Pancreas (tissue), 10 donors: ENCODE measurements at regions not wholly inside any gene's neighbourhood (a gene's known extent, or its start where the extent isn't known, plus 50 kb on each side); places are given as distances from the start of the nearest gene placed in this dataset.

ENCODE experiments used
- ATAC-seq, 4 donors: fragments of 200-7000 bp; cut with Tn5 transposase; one replicate each; pipeline versions ENCODE4 v1.8.0 to v1.9.1; 2020; ENCODE audit warnings: mild to moderate bottlenecking in 4 of 4, moderate library complexity in 4 of 4
- DNase-seq, 6 donors: peaks; one replicate each; pipeline ENCODE4 v3.0.0-alpha.2; 2020
- FAIRE-seq: peaks from 2 replicates; lab custom pipeline; 2012; peaks lifted over from hg19 to GRCh38; lab: Jason Lieb, UNC
- H3K27ac ChIP-seq, 4 donors: fragments of 200-600 bp; sonication (generic); 1 replicate in 3 of 4; 2 replicates in 1 of 4; pipeline versions ENCODE4 v1.5.0 to v1.8.0; 2020
- H3K27me3 ChIP-seq, 4 donors: fragments of 200-600 bp; one replicate each; pipeline ENCODE4 v1.8.0; 2021
- H3K36me3 ChIP-seq, 3 donors: fragments of 200-600 bp; sonication (generic) in 1 of 3; one replicate each; pipeline versions ENCODE4 v1.5.0 to v1.8.0; 2020 to 2021
- H3K4me1 ChIP-seq, 3 donors: fragments of 200-600 bp; one replicate each; pipeline ENCODE4 v1.8.0; 2021
- H3K4me3 ChIP-seq, 4 donors: fragments of 200-600 bp; sonication (generic) in 2 of 4; one replicate each; pipeline versions ENCODE4 v1.5.0 to v1.8.0; 2020 to 2021
- H3K9me3 ChIP-seq, 4 donors: fragments of 200-600 bp; one replicate each; pipeline ENCODE4 v1.8.0; 2021
- WGBS, 2 donors: extraction: QIAGEN DNeasy Blood & Tissue Kit; methylation state at CpG; one replicate each; pipeline ENCODE4 v1.1.7; 2013; 5-methylcytosine and 5-hydroxymethylcytosine counted together
- intact Hi-C, 3 donors: fragments of 100-400 bp; cut with DNase I; formaldehyde crosslinking; loops; one replicate each; pipeline versions ENCODE4 v1.11.1 to v1.14.2; 2022
- TF ChIP-seq, protein P1 (sequence below), 4 donors: fragments of 200-600 bp; sonication (generic) in 3 of 4; IDR thresholded peaks; one replicate each; pipeline versions ENCODE4 v1.5.0 to v1.8.0; 2021; ENCODE audit warnings: antibody characterized with exemption in 4 of 4
- donor health status: healthy with polysubstance abuse.
- donor health status: DM: no; HTN: no; CAD: no; lungs with moderate emphysema.
- donor health status: DM: no; HTN: no; CAD: no.
- donor health status: control.
- donor health status: control.
- donor health status: Bipolar disorder and iron deficiency.
- donor health status: DM: yes; HTN: yes; CAD: no.
- donor health status: DM: no; HTN: no; CAD: no.
- donor health status: DM: no; HTN: no; CAD: no.
- donor health status: DM: yes; HTN: yes; CAD: no.

DNA sequence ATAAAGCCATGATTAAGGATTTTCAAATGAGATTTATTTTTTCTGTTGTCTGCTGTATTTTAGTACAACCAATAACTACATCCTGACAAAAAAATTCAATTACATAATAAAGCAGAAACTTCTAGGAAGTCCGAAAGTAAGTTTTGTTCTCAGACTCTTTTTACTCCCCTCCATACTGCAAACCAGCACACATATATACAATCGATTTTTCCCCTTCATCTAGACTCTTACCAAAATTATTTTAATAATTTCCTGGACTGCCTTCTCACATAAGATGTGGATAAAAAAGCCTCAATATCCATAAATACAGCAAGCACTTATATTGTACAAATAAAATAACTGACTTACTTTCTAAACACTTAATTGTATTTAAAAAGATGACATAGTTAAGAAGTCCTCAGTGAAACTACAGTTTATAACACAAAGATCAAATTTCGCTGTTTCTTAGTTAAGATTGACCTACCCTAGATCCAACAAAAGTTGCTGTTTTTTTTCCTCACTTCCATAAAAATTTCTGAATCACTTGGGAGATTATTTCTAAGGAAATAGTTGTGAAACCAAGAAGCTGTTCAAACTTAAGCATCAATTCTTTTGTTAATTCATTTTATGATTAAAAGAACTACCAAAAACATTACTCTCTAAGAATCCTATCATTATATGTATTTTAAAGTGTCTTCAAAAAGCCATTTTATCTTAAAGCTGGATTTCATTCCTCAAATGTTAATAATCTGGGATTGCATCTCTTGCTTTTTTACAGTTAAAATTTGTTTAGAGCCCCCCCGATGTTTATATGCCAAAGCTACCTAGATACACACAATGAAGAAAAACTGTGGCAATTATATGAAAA is 74.7 kb upstream of the IFNE start:
- ATAC-seq = no peak

DNA sequence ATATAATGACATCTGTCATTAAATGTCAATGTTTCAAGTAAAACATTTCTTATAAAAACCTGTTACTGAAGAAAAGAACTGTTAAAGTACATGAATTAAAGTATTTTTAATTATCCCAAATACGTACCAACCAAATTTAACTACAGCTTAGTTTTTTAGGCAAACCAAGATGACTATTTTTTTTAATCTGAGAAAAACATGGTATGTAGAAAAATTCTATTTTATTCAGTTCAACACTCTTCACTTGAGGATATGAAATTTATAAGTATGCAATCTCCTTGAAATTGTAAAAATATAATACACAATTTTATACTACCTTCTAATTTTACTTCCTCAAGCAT is 75.3 kb upstream of the IFNE start:
- peaks cover 0 to 6% (median 5%) of the 10 kb centered on the region in 3 donors for H3K4me1 ChIP-seq
- ATAC-seq (no peak), DNase-seq (no peak), FAIRE-seq (no peak)
- intact Hi-C loops = no loop called here
- no peak overlapping the region for H3K4me3 ChIP-seq
- TF ChIP-seq, protein P1, sequence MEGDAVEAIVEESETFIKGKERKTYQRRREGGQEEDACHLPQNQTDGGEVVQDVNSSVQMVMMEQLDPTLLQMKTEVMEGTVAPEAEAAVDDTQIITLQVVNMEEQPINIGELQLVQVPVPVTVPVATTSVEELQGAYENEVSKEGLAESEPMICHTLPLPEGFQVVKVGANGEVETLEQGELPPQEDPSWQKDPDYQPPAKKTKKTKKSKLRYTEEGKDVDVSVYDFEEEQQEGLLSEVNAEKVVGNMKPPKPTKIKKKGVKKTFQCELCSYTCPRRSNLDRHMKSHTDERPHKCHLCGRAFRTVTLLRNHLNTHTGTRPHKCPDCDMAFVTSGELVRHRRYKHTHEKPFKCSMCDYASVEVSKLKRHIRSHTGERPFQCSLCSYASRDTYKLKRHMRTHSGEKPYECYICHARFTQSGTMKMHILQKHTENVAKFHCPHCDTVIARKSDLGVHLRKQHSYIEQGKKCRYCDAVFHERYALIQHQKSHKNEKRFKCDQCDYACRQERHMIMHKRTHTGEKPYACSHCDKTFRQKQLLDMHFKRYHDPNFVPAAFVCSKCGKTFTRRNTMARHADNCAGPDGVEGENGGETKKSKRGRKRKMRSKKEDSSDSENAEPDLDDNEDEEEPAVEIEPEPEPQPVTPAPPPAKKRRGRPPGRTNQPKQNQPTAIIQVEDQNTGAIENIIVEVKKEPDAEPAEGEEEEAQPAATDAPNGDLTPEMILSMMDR (IDR thresholded peaks at IDR 0.05) = no peak
- peaks cover 11 to 59% (median 31%) of the 10 kb centered on the region in 4 donors for H3K27me3 ChIP-seq
- 60 to 89% methylated on average over 1 of the region's 1 CpG for WGBS, 2 donors
- H3K9me3 ChIP-seq = no peaks in the 10 kb centered on the region
- no peak overlapping the region for H3K27ac ChIP-seq
- H3K36me3 ChIP-seq = no peaks in the 10 kb centered on the region

More for the DNA sequence above, 74.7 kb upstream of the IFNE start:
- H3K9me3 ChIP-seq = no peaks in the 10 kb centered on the region
- FAIRE-seq = no peak
- intact Hi-C loops = no loop called here
- H3K36me3 ChIP-seq = no peaks in the 10 kb centered on the region
- H3K27ac ChIP-seq = no peak overlapping the region
- no peak overlapping the region for H3K4me3 ChIP-seq
- peaks cover 11 to 59% (median 31%) of the 10 kb centered on the region in 4 donors for H3K27me3 ChIP-seq
- 66 to 77% methylated on average over 4 of the region's 4 CpGs for WGBS, 2 donors
- DNase-seq = no peak
- TF ChIP-seq, protein P1 (IDR thresholded peaks at IDR 0.05) = no peak
- peaks cover 0 to 6% (median 5%) of the 10 kb centered on the region in 3 donors for H3K4me1 ChIP-seq

DNA sequence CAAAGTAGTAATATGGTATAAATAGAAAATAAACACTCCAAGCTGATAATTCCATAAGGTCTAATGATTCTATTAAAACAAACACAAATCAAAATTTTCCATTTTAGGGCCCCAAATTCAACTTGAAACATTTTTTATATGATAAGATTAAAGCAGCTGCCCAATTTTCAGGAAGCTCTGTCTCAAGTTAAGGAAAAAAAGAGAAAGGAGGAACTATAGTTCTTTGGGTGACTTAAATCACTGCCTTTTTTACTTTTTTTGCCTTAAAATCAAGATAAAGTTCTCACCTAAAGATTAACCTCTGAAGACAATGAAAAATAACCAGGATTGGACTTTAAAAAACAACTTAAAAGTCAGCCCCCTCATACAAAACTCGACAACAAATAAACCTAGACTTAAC is 76.0 kb upstream of the IFNE start:
- TF ChIP-seq, protein P1 (IDR thresholded peaks at IDR 0.05) = no peak
- intact Hi-C loops = no loop called here
- ATAC-seq (no peak), DNase-seq (no peak), FAIRE-seq (no peak)
- 61 to 63% methylated on average over 1 of the region's 1 CpG for WGBS, 2 donors
- Histone ChIP-seq H3K4me3 (no peak overlapping the region), H3K27ac (no peak overlapping the region), H3K4me1 (peaks cover 0 to 6% (median 5%) of the 10 kb centered on the region in 3 donors), H3K36me3 (no peaks in the 10 kb centered on the region), H3K27me3 (peaks cover 11 to 57% (median 31%) of the 10 kb centered on the region in 4 donors), H3K9me3 (no peaks in the 10 kb centered on the region)

DNA sequence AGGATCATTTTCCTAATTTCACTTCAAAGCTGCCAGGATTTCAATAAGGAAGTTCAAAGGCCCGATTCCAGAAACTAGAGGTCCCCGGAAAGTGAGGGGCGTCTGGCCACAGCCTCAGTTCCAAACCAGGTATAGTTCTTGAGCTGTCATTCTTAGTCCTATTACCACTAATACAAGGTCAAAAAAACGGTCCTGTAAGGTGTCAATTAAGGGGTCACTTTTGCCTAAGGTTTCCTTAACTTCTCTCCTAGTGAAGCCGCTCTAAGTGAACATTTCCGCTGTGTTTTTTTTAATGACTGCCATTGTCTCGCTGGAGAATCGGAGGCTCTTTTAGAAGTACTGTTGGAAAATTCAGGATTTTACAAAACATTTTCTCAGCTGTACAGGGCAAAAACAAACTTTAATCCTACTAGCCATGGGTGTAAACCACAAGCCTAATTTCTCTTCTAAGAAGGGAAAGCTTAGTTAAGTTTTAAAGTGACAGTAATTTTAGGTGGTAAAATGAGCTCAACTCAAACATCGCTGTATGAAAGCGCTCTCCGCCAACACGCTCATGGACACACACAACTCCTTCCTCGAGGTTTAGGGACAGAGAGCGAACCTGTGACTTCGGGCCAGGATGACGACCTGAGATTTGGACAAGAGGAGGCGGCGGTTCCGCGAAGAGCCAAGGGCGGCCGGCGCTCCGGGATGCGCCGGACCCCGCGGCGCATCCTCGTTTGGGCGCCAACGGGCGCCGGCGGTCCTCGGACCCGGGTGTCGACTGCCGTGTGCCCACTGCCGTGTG is 76.7 kb upstream of the IFNE start:
- no peak overlapping the region for H3K27ac ChIP-seq
- ATAC-seq = peak in 2 of 4 donors; percentile 9 to 18
- FAIRE-seq = no peak
- H3K9me3 ChIP-seq = no peaks in the 10 kb centered on the region
- H3K36me3 ChIP-seq = no peaks in the 10 kb centered on the region
- H3K4me3 ChIP-seq = peak overlapping the region; percentile 37 to 57 (median 42)
- TF ChIP-seq, protein P1 (IDR thresholded peaks at IDR 0.05) = no peak
- DNase-seq = no peak
- peaks cover 0 to 6% (median 5%) of the 10 kb centered on the region in 3 donors for H3K4me1 ChIP-seq
- peaks cover 11 to 53% (median 34%) of the 10 kb centered on the region in 4 donors for H3K27me3 ChIP-seq
- WGBS, 2 donors = 13% methylated on average over 40 of the region's 40 CpGs
- intact Hi-C loops = no loop called here
